ENCODE measurements at regions not wholly inside any gene's neighbourhood (a gene's known extent, or its start where the extent isn't known, plus 50 kb on each side); places are given as distances from the start of the nearest gene placed in this dataset.
A peak's percentile ranks its signal among the peaks of the same experiment; 100 is the strongest.
"Not testable (repeated sequence)": the region's sequence is repeated elsewhere in the genome, so short reads cannot be mapped to it uniquely, and the experiment has no call there.

DNA sequence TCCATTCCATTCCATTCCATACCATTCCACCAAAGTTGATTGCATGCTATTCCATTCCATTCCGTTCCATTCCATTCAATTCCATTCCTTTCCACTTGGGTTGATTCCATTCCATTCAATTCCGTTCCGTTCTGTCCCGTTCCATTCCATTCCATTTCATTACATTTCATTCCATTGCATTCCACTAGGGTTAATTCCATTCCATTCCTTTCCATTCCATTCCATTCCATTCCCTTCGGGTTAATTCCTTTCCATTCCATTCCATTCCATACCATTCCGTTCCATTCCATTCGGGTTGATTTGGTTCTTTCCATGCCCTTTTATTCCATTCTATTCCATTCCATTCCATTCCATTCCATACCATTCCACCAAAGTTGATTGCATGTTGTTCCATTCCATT is 131.9 kb downstream of the CWH43 start:
- POLR2A ChIA-PET; DNase-seq (ENCODE audit: extremely low spot score); CTCF ChIA-PET: not testable (repeated sequence)

GRCh38 chr4:49118379-49119212 is 132.5 kb downstream of the CWH43 start:
- DNase-seq (ENCODE audit: extremely low spot score); CTCF ChIA-PET; POLR2A ChIA-PET: not testable (repeated sequence)

DNA sequence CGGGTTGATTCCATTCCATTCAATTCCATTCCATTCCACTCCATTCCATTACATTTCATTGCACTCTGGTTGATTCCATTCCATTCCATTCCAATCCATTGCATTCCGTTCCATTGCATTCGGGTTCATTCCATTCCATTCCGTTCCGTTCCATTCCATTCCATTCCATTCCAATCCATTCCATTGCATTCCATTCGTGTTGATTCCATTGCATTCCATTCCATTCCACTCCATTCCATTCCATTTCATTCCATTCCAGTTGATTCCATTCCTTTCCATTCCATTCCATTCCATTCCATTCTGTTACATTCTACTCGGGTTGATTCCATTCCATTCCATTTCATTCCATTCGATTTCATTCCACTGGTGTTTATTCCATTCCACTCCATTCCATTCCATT is 133.3 kb downstream of the CWH43 start:
- CTCF ChIA-PET; DNase-seq (ENCODE audit: extremely low spot score); POLR2A ChIA-PET: not testable (repeated sequence)

GRCh38 chr4:49120042-49120779 is 134.1 kb downstream of the CWH43 start:
- DNase-seq (ENCODE audit: extremely low spot score); POLR2A ChIA-PET; CTCF ChIA-PET: not testable (repeated sequence)

DNA sequence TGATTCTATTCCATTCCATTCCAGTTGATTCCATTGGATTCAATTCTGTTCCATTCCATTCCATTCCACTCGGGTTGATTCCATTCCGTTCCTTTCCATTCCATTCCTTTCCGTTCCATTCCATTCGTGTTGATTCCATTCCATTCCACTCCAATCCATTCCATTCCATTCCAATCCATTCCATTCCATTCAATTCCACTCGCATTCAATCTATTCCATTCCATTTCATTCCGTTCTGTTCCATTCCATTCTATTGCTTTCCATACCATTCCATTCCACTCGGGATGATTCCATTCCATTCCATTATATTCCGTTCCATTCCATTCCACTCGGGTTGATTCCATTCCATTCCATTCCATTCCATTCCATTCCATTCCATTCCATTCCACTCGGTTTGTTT is 134.7 kb downstream of the CWH43 start:
- POLR2A ChIA-PET; DNase-seq (ENCODE audit: extremely low spot score); CTCF ChIA-PET: not testable (repeated sequence)
- TF ChIP-seq, protein P1, sequence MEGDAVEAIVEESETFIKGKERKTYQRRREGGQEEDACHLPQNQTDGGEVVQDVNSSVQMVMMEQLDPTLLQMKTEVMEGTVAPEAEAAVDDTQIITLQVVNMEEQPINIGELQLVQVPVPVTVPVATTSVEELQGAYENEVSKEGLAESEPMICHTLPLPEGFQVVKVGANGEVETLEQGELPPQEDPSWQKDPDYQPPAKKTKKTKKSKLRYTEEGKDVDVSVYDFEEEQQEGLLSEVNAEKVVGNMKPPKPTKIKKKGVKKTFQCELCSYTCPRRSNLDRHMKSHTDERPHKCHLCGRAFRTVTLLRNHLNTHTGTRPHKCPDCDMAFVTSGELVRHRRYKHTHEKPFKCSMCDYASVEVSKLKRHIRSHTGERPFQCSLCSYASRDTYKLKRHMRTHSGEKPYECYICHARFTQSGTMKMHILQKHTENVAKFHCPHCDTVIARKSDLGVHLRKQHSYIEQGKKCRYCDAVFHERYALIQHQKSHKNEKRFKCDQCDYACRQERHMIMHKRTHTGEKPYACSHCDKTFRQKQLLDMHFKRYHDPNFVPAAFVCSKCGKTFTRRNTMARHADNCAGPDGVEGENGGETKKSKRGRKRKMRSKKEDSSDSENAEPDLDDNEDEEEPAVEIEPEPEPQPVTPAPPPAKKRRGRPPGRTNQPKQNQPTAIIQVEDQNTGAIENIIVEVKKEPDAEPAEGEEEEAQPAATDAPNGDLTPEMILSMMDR (IDR thresholded peaks at IDR 0.05; ENCODE audit: control extremely low read depth, extremely low read depth, low read depth, missing control alignments): peak; percentile 16

GRCh38 chr4:49126443-49126842 is 140.4 kb downstream of the CWH43 start:
- DNase-seq (ENCODE audit: extremely low spot score); CTCF ChIA-PET; POLR2A ChIA-PET: not testable (repeated sequence)

DNA sequence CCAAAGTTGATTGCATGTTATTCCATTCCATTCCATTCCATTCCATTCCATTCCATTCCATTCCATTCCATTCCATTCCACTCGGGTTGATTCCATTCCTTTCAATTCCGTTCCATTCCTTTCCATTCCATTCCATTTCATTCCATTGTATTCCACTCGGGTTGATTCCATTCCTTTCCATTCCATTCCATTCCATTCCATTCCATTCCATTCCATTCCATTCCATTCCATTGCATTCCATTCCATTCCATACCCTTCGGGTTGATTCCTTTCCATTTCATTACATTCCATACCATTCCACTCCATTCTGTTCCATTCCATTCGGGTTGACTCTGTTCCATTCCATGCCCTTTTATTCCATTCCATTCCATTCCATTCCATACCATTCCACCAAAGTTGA is 140.8 kb downstream of the CWH43 start:
- POLR2A ChIA-PET; DNase-seq (ENCODE audit: extremely low spot score); CTCF ChIA-PET: not testable (repeated sequence)

GRCh38 chr4:49129385-49129784 is 143.3 kb downstream of the CWH43 start:
- POLR2A ChIA-PET; DNase-seq (ENCODE audit: extremely low spot score); CTCF ChIA-PET: not testable (repeated sequence)

- DNase-seq (ENCODE audit: extremely low spot score); CTCF ChIA-PET; POLR2A ChIA-PET: not testable (repeated sequence)
Measured at GRCh38 chr4:49129870-49130269, 143.8 kb downstream of the CWH43 start.

DNA sequence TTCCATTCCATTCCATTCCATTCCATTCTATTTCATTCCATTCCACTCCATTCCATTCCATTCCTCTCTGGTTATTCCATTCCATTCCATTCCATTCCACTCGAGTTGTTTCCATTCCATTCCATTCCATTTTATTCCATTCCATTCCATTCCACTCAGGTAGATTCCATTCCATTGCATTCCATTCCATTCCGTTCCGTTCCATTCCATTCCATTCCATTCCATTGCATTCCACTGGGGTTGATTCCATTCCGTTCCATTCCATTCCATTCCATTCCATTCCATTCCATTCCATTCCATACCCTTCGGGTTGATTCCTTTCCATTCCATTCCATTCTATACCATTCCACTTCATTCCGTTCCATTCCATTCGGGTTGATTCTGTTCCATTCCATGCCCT is 144.6 kb downstream of the CWH43 start:
- POLR2A ChIA-PET; CTCF ChIA-PET; DNase-seq (ENCODE audit: extremely low spot score): not testable (repeated sequence)

DNA sequence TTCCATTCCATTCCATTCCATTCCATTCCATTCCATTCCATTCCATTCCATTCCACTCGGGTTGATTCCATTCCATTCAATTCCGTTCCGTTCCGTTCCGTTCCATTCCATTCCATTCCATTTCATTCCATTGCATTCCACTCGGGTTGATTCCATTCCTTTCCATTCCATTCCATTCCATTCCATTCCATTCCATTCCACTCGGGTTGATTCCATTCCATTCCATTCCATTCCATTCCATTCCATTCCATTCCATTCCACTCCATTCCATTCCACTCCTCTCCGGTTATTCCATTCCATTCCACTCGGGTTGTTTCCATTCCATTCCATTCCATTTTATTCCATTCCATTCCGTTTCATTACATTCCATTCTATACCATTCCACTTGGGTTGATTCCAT is 151.0 kb downstream of the CWH43 start:
- CTCF ChIA-PET; DNase-seq (ENCODE audit: extremely low spot score); POLR2A ChIA-PET: not testable (repeated sequence)

GRCh38 chr4:49137961-49138360 is 151.9 kb downstream of the CWH43 start:
- CTCF ChIA-PET; DNase-seq (ENCODE audit: extremely low spot score); POLR2A ChIA-PET: not testable (repeated sequence)

DNA sequence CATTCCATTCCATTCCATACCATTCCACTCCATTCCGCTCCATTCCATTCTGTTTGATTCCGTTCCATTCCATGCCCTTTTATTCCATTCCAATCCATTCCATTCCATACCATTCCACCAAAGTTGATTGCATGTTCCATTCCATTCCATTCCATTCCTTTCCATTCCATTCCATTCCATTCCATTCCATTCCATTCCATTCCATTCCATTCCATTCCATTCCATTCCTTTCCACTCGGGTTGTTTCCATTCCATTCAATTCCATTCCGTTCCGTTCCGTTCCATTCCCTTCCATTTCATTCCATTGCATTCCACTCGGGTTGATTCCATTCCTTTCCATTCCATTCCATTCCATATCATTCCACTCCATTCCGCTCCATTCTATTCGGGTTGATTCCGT is 152.7 kb downstream of the CWH43 start:
- DNase-seq (ENCODE audit: extremely low spot score); CTCF ChIA-PET; POLR2A ChIA-PET: not testable (repeated sequence)

DNA sequence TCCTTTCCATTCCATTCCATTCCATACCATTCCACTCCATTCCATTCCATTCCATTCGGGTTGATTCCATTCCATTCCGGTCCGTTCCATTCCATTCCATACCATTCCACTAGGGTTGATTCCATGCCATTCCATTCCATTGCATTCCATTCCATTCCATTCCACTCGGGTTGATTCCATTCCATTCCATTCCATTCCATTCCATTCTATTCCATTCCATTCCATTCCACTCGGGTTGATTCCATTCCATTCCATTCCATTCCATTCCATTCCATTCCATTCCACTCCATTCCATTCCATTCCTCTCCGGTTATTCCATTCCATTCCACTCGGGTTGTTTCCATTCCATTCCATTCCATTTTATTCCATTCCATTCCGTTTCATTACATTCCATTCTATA is 153.4 kb downstream of the CWH43 start:
- POLR2A ChIA-PET; DNase-seq (ENCODE audit: extremely low spot score); CTCF ChIA-PET: not testable (repeated sequence)

DNA sequence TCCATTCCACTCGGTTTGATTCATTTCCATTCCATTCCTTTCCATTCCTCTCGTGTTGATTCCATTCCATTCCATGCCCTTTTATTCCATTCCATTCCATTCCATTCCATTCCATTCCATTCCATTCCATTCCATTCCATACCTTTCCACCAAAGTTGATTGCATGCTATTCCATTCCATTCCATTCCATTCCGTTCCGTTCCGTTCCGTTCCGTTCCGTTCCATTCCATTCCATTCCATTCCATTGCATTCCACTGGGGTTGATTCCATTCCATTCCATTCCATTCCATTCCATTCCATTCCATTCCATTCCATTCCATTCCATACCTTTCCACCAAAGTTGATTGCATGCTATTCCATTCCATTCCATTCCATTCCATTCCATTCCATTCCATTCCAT is 154.3 kb downstream of the CWH43 start:
- POLR2A ChIA-PET; DNase-seq (ENCODE audit: extremely low spot score); CTCF ChIA-PET: not testable (repeated sequence)

DNA sequence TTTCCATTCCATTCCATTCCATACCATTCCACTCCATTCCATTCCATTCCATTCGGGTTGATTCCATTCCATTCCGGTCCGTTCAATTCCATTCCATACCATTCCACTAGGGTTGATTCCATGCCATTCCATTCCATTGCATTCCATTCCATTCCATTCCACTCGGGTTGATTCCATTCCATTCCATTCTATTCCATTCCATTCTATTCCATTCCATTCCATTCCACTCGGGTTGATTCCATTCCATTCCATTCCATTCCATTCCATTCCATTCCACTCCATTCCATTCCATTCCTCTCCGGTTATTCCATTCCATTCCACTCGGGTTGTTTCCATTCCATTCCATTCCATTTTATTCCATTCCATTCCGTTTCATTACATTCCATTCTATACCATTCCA is 155.9 kb downstream of the CWH43 start:
- POLR2A ChIA-PET: not testable (repeated sequence)

DNA sequence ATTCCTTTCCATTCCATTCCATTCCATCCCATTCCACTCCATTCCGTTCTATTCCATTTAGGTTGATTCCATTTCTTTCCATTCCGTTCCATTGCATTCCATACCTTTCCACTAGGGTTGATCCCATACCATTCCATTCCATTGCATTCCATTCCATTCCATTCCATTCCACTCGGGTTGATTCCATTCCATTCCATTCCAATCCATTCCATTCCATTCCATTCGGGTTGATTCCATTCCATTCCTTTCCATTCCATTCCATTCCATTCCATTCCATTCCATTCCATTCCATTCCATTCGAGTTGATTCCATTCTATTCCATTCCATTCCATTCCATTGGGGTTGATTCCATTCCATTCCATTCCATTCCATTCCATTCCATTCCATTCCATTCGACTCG is 161.1 kb downstream of the CWH43 start:
- DNase-seq (ENCODE audit: extremely low spot score); POLR2A ChIA-PET; CTCF ChIA-PET: not testable (repeated sequence)

More for the DNA sequence above, 155.9 kb downstream of the CWH43 start:
- CTCF ChIA-PET; DNase-seq (ENCODE audit: extremely low spot score): not testable (repeated sequence)

- DNase-seq (ENCODE audit: extremely low spot score); POLR2A ChIA-PET; CTCF ChIA-PET: not testable (repeated sequence)
Measured at GRCh38 chr4:49147596-49147995, 161.5 kb downstream of the CWH43 start.

All from GM10248 (cell line).